GM19351 (cell line): ENCODE measurements at regions not wholly inside any gene's neighbourhood (a gene's known extent, or its start where the extent isn't known, plus 50 kb on each side); places are given as distances from the start of the nearest gene placed in this dataset.

Source experiments
- ATAC-seq: cut with Tn5 transposase; IDR thresholded peaks from one replicate; pipeline ENCODE4 v1.9.1; 2021; ENCODE audit warnings: mild to moderate bottlenecking, moderate library complexity; ENCODE audit not compliant: unreplicated experiment

- ATAC-seq: no peak
These were observed 53.9 kb upstream of the ESR1 start for GRCh38 chr6:151753581-151753980.

DNA sequence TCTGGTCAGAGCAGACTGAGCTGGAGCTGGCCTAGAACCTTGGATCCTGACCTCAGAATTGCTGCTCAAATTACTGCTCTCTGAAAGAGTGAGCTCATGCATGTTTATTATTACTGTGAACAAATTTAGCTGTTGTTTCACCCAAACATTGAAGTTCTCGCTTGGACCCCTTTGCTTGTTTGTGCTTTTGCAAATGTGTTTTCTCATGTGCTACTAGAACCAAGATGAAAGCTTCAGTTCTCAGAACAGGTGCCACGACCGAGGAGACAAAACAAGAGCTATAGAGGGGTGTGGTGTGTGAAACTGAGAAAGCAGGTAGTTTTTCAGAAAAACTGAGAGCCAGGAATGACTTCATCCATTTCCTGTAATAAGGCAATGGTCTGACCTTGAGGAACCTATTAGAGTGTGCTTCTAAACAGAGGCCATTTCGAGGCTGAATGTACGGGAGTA is 50.0 kb upstream of the ESR1 start:
- ATAC-seq: peak; percentile 93
